Heart left ventricle (tissue), 16 donors: ENCODE measurements at regions not wholly inside any gene's neighbourhood (a gene's known extent, or its start where the extent isn't known, plus 50 kb on each side); places are given as distances from the start of the nearest gene placed in this dataset.

ENCODE experiments used
- ATAC-seq, 4 donors: fragments of 200-7000 bp; cut with Tn5 transposase; one replicate each; pipeline ENCODE4 v1.9.1; 2020 to 2022; ENCODE audit warnings: moderate library complexity in 4 of 4, mild to moderate bottlenecking in 3 of 4, moderate number of reproducible peaks in 1 of 4
- DNase-seq, 5 donors: peaks; one replicate each; pipeline ENCODE4 v3.0.0-alpha.2; 2020
- H3K27ac ChIP-seq, 12 donors: fragments of 200-600 bp; sonication (generic) in 4 of 12; one replicate each; pipeline versions ENCODE4 v1.5.0 to v1.8.0; 2016 to 2022; ENCODE audit warnings: mild to moderate bottlenecking in 2 of 12
- H3K27me3 ChIP-seq, 9 donors: fragments of 200-600 bp; sonication (generic) in 2 of 9; one replicate each; pipeline versions ENCODE4 v1.5.1 to v1.8.0; 2016 to 2022; ENCODE audit warnings: mild to moderate bottlenecking in 3 of 9
- H3K36me3 ChIP-seq, 9 donors: fragments of 200-600 bp; sonication (generic) in 2 of 9; one replicate each; pipeline versions ENCODE4 v1.5.0 to v1.8.0; 2018 to 2022; ENCODE audit warnings: mild to moderate bottlenecking in 2 of 9
- H3K4me1 ChIP-seq, 12 donors: fragments of 200-600 bp; sonication (generic) in 4 of 12; one replicate each; pipeline versions ENCODE4 v1.5.0 to v1.8.0; 2016 to 2022; ENCODE audit warnings: mild to moderate bottlenecking in 3 of 12
- H3K4me3 ChIP-seq, 12 donors: fragments of 200-600 bp; sonication (generic) in 4 of 12; one replicate each; pipeline versions ENCODE4 v1.5.0 to v1.8.0; 2017 to 2022; ENCODE audit warnings: mild to moderate bottlenecking in 9 of 12, moderate library complexity in 4 of 12
- H3K9me3 ChIP-seq, 12 donors: fragments of 200-600 bp; sonication (generic) in 4 of 12; one replicate each; pipeline versions ENCODE4 v1.5.0 to v1.8.0; 2016 to 2022; ENCODE audit warnings: mild to moderate bottlenecking in 1 of 12
- CTCF ChIP-seq, 12 donors: fragments of 200-600 bp; sonication (generic) in 4 of 12; IDR thresholded peaks; one replicate each; pipeline versions ENCODE4 v1.5.0 to v1.8.0; 2018 to 2022; ENCODE audit warnings: antibody characterized with exemption in 12 of 12, mild to moderate bottlenecking in 5 of 12
- POLR2A ChIP-seq, 2 donors: fragments of 450-650 bp; IDR thresholded peaks; one replicate each; pipeline ENCODE4 v1.6.1; 2017; ENCODE audit warnings: antibody characterized with exemption in 2 of 2, mild to moderate bottlenecking in 2 of 2, moderate library complexity in 2 of 2
- WGBS, 4 donors: extraction: QIAGEN DNeasy Blood & Tissue Kit in 2 of 4; methylation state at CpG; one replicate each; pipeline versions ENCODE4 v1.1.5 to v1.1.7; 2013 to 2018; 5-methylcytosine and 5-hydroxymethylcytosine counted together
- intact Hi-C, 10 donors: fragments of 100-400 bp; cut with DNase I; formaldehyde crosslinking; loops; one replicate each; pipeline versions ENCODE4 v1.11.1 to v1.14.2; 2022
- donor health status: ischemic (EF 13 %, LVEDD 7.1; RV severe dilation, severe dysfunction).
- donor health status: healthy with polysubstance abuse.
- donor health status: DM: no; HTN: yes; CAD: no.
- donor health status: DM: no; HTN: no; CAD: no.
- donor health status: ischemic (EF 25% LVEDD 6.9; RV normal size, moderate dysfunction).
- donor health status: ischemic (EF 25% LVEDD 5.7; RV mildly dilated, moderate dysfunction).
- donor health status: healthy.
- donor health status: DM: yes; HTN: yes; CAD: no.
- donor health status: ischemic (EF 35%, LVEDD 5.7; RV mildly dilated, moderate dysfunction).
- donor health status: nonischemic (EF 11% LVEDD 7.7; RV severe dilation, severe dysfunction).
- donor health status: DM: yes; HTN: yes; CAD: no.
- donor health status: PGD.
- donor health status: ischemic (EF 29% LVEDD 5.4; RV normal size, mild dysfunction).
- donor health status: nonischemic (EF 23%, LVEDD 6.1; RV moderate dilation, normal function).

DNA sequence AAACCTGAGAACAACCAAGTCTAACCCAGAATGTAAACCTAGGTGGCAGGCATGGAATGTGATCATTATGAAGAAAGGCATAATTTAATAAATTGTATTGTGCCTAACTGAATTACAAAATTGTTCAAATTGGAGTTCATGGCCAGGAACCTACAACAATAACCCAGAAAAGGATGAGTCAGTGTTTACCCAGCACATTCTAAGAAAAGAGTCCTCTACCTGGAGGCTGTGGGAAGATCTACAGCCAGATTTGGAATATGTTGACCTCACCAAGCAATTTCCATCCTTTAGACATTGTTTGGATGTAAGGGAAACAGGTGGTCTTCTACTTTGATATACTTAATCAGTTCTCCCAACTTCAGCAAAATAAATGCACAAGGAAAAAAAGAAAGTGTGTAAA is 152.2 kb downstream of the TMEM161B start:
- Histone ChIP-seq H3K27ac (no peak overlapping the region), H3K27me3 (peaks cover 0 to 23% (median 0%) of the 10 kb centered on the region in 9 donors), H3K36me3 (no peaks in the 10 kb centered on the region), H3K4me3 (no peak overlapping the region), H3K4me1 (no peaks in the 10 kb centered on the region), H3K9me3 (no peaks in the 10 kb centered on the region)
- ATAC-seq (no peak), DNase-seq (no peak)
- intact Hi-C loops: no loop called here
- TF ChIP-seq CTCF (IDR thresholded peaks at IDR 0.05): no peak
- no peak for TF ChIP-seq POLR2A (IDR thresholded peaks at IDR 0.05)

- ATAC-seq (no peak), DNase-seq (no peak)
- intact Hi-C loops: no loop called here
- no peak overlapping the region for H3K4me3 ChIP-seq
- H3K4me1 ChIP-seq: no peaks in the 10 kb centered on the region
- no peaks in the 10 kb centered on the region for H3K9me3 ChIP-seq
- no peaks in the 10 kb centered on the region for H3K36me3 ChIP-seq
- no peak overlapping the region for H3K27ac ChIP-seq
- 37 to 52% (median 47%) methylated on average over 3 of the region's 3 CpGs for WGBS, 4 donors
- peaks cover 0 to 22% (median 0%) of the 10 kb centered on the region in 9 donors for H3K27me3 ChIP-seq
- TF ChIP-seq POLR2A (IDR thresholded peaks at IDR 0.05) (no peak), CTCF (IDR thresholded peaks at IDR 0.05) (no peak)
Observed at GRCh38 chr5:88115211-88115610, 153.4 kb downstream of the TMEM161B start.

GRCh38 chr5:88113429-88113828 is 155.2 kb downstream of the TMEM161B start:
- no peak overlapping the region for H3K27ac ChIP-seq
- TF ChIP-seq POLR2A (IDR thresholded peaks at IDR 0.05) (no peak), CTCF (IDR thresholded peaks at IDR 0.05) (no peak)
- intact Hi-C loops: no loop called here
- peaks cover 0 to 17% (median 0%) of the 10 kb centered on the region in 9 donors for H3K27me3 ChIP-seq
- ATAC-seq (no peak), DNase-seq (no peak)
- no peak overlapping the region for H3K4me3 ChIP-seq
- no peaks in the 10 kb centered on the region for H3K36me3 ChIP-seq
- H3K9me3 ChIP-seq: no peaks in the 10 kb centered on the region
- no peaks in the 10 kb centered on the region for H3K4me1 ChIP-seq
- 56 to 78% (median 70%) methylated on average over 1 of the region's 1 CpG for WGBS, 4 donors

GRCh38 chr5:88109818-88110217 is 158.8 kb downstream of the TMEM161B start:
- H3K4me1 ChIP-seq: no peaks in the 10 kb centered on the region
- H3K27ac ChIP-seq: no peak overlapping the region
- no peak for TF ChIP-seq CTCF (IDR thresholded peaks at IDR 0.05)
- no peak for TF ChIP-seq POLR2A (IDR thresholded peaks at IDR 0.05)
- DNase-seq (no peak), ATAC-seq (no peak)
- WGBS, 4 donors: 88 to 91% (median 89%) methylated on average over 5 of the region's 5 CpGs
- H3K36me3 ChIP-seq: no peaks in the 10 kb centered on the region
- no peaks in the 10 kb centered on the region for H3K9me3 ChIP-seq
- H3K27me3 ChIP-seq: peaks cover 0 to 7% (median 0%) of the 10 kb centered on the region in 9 donors
- no peak overlapping the region for H3K4me3 ChIP-seq
- intact Hi-C loops: no loop called here
